GM23248 (cell line): ENCODE measurements at regions not wholly inside any gene's neighbourhood (a gene's known extent, or its start where the extent isn't known, plus 50 kb on each side); places are given as distances from the start of the nearest gene placed in this dataset.

Experiments used
- EZH2 ChIP-seq: fragments of 200-600 bp; sonication (generic); IDR thresholded peaks from 2 replicates; pipeline ENCODE4 v1.6.1; 2018; ENCODE audit warnings: antibody characterized with exemption, mild to moderate bottlenecking; ENCODE audit not compliant: insufficient read depth, poor library complexity, severe bottlenecking
- EZH2phosphoT487 ChIP-seq: fragments of 200-600 bp; sonication (generic); IDR thresholded peaks from 2 replicates; pipeline ENCODE4 v1.6.1; 2018; ENCODE audit warnings: antibody characterized with exemption, moderate library complexity, mild to moderate bottlenecking, low read depth; ENCODE audit not compliant: insufficient read depth

DNA sequence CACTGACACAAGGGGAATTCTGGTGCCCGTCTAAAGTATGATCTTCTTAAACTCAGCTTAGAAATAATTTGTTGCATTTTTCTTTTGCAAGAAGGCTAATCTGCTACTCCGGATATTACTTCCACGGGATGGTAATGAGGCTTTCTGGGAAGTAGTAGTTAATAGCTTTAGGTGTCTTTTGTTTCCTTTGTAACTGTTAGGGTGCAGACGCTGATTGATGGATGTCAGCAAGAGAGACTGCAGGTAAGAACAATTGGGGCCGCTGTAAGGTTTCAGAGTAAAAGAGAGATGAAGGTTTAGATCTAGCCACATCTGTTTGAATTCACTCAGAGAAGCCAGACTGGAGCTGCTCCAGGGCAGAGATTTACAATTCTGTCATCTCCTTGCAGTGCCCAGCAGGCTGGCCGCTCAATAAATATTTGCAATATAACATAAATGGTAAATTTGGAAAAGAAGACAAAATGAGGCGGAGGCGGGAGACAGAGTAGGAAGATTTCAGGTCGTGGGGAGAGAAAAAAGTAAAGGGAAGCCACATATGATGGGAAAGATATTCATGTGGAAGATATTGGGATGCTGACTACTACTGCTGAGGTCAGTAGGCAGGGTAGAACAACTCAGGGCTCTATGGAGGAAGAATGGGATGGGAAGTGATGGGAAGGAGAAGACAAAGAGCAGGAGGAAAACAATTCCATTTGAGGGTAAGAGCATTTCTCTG lies 320.5 kb downstream of the AASDHPPT start:
- TF ChIP-seq EZH2 (no peak), EZH2phosphoT487 (no peak)
